HG03108 (cell line): ENCODE measurements at regions not wholly inside any gene's neighbourhood (a gene's known extent, or its start where the extent isn't known, plus 50 kb on each side); places are given as distances from the start of the nearest gene placed in this dataset.

Experiments used
- ATAC-seq: cut with Tn5 transposase; IDR thresholded peaks from one replicate; pipeline ENCODE4 v1.9.1; 2021; ENCODE audit warnings: moderate library complexity; ENCODE audit not compliant: unreplicated experiment

GRCh38 chr1:38721816-38722215 lies 137.8 kb downstream of the RRAGC start:
- ATAC-seq: no peak

GRCh38 chr1:38719880-38720279 lies 139.7 kb downstream of the RRAGC start:
- ATAC-seq: no peak

- ATAC-seq: no peak
These were observed 141.5 kb downstream of the RRAGC start for GRCh38 chr1:38718031-38718430.

- ATAC-seq: no peak
These were observed 143.3 kb downstream of the RRAGC start for GRCh38 chr1:38716229-38716628.

- ATAC-seq: no peak
These were observed 144.2 kb downstream of the RRAGC start for GRCh38 chr1:38715415-38715814.

GRCh38 chr1:38712046-38712445 lies 147.5 kb downstream of the RRAGC start:
- no peak for ATAC-seq

GRCh38 chr1:38708701-38709258 lies 150.8 kb downstream of the RRAGC start:
- no peak for ATAC-seq

- no peak for ATAC-seq
These were observed 158.5 kb downstream of the RRAGC start for GRCh38 chr1:38701088-38701487.

GRCh38 chr1:38700077-38700470 lies 159.5 kb downstream of the RRAGC start:
- ATAC-seq: no peak

GRCh38 chr1:38699330-38700076 lies 160.1 kb downstream of the RRAGC start:
- no peak for ATAC-seq

- ATAC-seq: no peak
These were observed 162.2 kb downstream of the RRAGC start for GRCh38 chr1:38697387-38697786.

GRCh38 chr1:38696371-38696770 lies 163.2 kb downstream of the RRAGC start:
- ATAC-seq: no peak

- ATAC-seq: no peak
These were observed 165.8 kb downstream of the RRAGC start for GRCh38 chr1:38693759-38694158.

GRCh38 chr1:38693031-38693430 lies 166.5 kb downstream of the RRAGC start:
- ATAC-seq: no peak

GRCh38 chr1:38690790-38691449 lies 168.7 kb downstream of the RRAGC start:
- ATAC-seq: no peak

GRCh38 chr1:38686927-38687255 lies 172.7 kb downstream of the RRAGC start:
- ATAC-seq: no peak

GRCh38 chr1:38686167-38686926 lies 173.2 kb downstream of the RRAGC start:
- ATAC-seq: no peak

GRCh38 chr1:38685388-38685787 lies 174.2 kb downstream of the RRAGC start:
- no peak for ATAC-seq

- ATAC-seq: no peak
These were observed 178.6 kb downstream of the RRAGC start for GRCh38 chr1:38680801-38681510.

GRCh38 chr1:38677756-38678155 lies 181.8 kb downstream of the RRAGC start:
- no peak for ATAC-seq

GRCh38 chr1:38677311-38677710 lies 182.3 kb downstream of the RRAGC start:
- ATAC-seq: no peak
